ENCODE measurements at regions not wholly inside any gene's neighbourhood (a gene's known extent, or its start where the extent isn't known, plus 50 kb on each side); places are given as distances from the start of the nearest gene placed in this dataset.

GRCh38 chr14:88929656-88930436, 105.4 kb downstream of the TTC8 start:
- TF ChIP-seq POLR2A (IDR thresholded peaks at IDR 0.05) (no peak), POLR2AphosphoS5 (IDR thresholded peaks at IDR 0.05) (no peak)
